ENCODE measurements at regions not wholly inside any gene's neighbourhood (a gene's known extent, or its start where the extent isn't known, plus 50 kb on each side); places are given as distances from the start of the nearest gene placed in this dataset.

- peak; percentile 75 for DNase-seq
- intact Hi-C loops (cut with DNase I; ENCODE audit: low total_unique reads) = loop anchor here (10.0 kb wide), 1 partner anchor 550 kb away; no protein-coding TSS in a partner anchor
- no peak overlapping the region for H3K4me3 ChIP-seq
- WGBS, 5 donors = 97 to 100% (median 97%) methylated on average over 9 to 39 of the region's 39 CpGs
- no peak overlapping the region for H3K27ac ChIP-seq
- TF ChIP-seq POLR2A (IDR thresholded peaks at IDR 0.05) (no peak), CTCF (IDR thresholded peaks at IDR 0.05 in 8 of 11, conservative IDR thresholded peaks at IDR 0.05 in 3 of 11) (no peak), POLR2AphosphoS5 (IDR thresholded peaks at IDR 0.05) (no peak)
- peaks cover 0 to 3% (median 0%) of the 10 kb centered on the region in 6 donors for H3K4me1 ChIP-seq
- peaks cover 0 to 17% (median 7%) of the 10 kb centered on the region in 6 donors for H3K36me3 ChIP-seq
- no peaks in the 10 kb centered on the region for H3K27me3 ChIP-seq (replicated peaks in 1 of 7)
- H3K9me3 ChIP-seq = peaks cover 0 to 17% (median 8%) of the 10 kb centered on the region in 8 donors
Measured at GRCh38 chr4:123114915-123115756, 192.7 kb upstream of the NUDT6 start.

GRCh38 chr4:123116412-123116811 lies 194.0 kb upstream of the NUDT6 start:
- DNase-seq = no peak
- H3K36me3 ChIP-seq = peaks cover 0 to 17% (median 7%) of the 10 kb centered on the region in 6 donors
- intact Hi-C loops (cut with DNase I; ENCODE audit: low total_unique reads) = loop anchor here (10.0 kb wide), 1 partner anchor 548 kb away; no protein-coding TSS in a partner anchor
- TF ChIP-seq POLR2A (IDR thresholded peaks at IDR 0.05) = no peak
- no peak for TF ChIP-seq POLR2AphosphoS5 (IDR thresholded peaks at IDR 0.05)
- no peak for TF ChIP-seq CTCF (IDR thresholded peaks at IDR 0.05 in 8 of 11, conservative IDR thresholded peaks at IDR 0.05 in 3 of 11)
- peaks cover 0 to 3% (median 0%) of the 10 kb centered on the region in 6 donors for H3K4me1 ChIP-seq
- no peak overlapping the region for H3K4me3 ChIP-seq
- 91 to 97% (median 96%) methylated on average over 1 of the region's 1 CpG for WGBS, 5 donors
- no peaks in the 10 kb centered on the region for H3K27me3 ChIP-seq (replicated peaks in 1 of 7)
- peaks cover 0 to 17% (median 8%) of the 10 kb centered on the region in 8 donors for H3K9me3 ChIP-seq
- H3K27ac ChIP-seq = no peak overlapping the region

GRCh38 chr4:123120473-123120872 lies 198.1 kb upstream of the NUDT6 start:
- intact Hi-C loops (cut with DNase I; ENCODE audit: low total_unique reads) = no loop called here
- Histone ChIP-seq H3K27me3 (replicated peaks in 1 of 7) (no peaks in the 10 kb centered on the region), H3K4me1 (peaks cover 0 to 3% (median 0%) of the 10 kb centered on the region in 6 donors), H3K4me3 (no peak overlapping the region), H3K27ac (no peak overlapping the region), H3K36me3 (no peaks in the 10 kb centered on the region), H3K9me3 (no peaks in the 10 kb centered on the region)
- 96 to 100% (median 100%) methylated on average over 1 of the region's 1 CpG for WGBS, 5 donors
- TF ChIP-seq POLR2AphosphoS5 (IDR thresholded peaks at IDR 0.05) (no peak), POLR2A (IDR thresholded peaks at IDR 0.05) (no peak), CTCF (IDR thresholded peaks at IDR 0.05 in 8 of 11, conservative IDR thresholded peaks at IDR 0.05 in 3 of 11) (no peak)
- no peak for DNase-seq

- no peaks in the 10 kb centered on the region for H3K27me3 ChIP-seq (replicated peaks in 1 of 7)
- intact Hi-C loops (cut with DNase I; ENCODE audit: low total_unique reads) = no loop called here
- H3K36me3 ChIP-seq = no peaks in the 10 kb centered on the region
- no peak for DNase-seq
- H3K27ac ChIP-seq = no peak overlapping the region
- peaks cover 0 to under 1% (median 0%) of the 10 kb centered on the region in 6 donors for H3K4me1 ChIP-seq
- no peak for TF ChIP-seq POLR2A (IDR thresholded peaks at IDR 0.05)
- no peak for TF ChIP-seq POLR2AphosphoS5 (IDR thresholded peaks at IDR 0.05)
- TF ChIP-seq CTCF (IDR thresholded peaks at IDR 0.05 in 8 of 11, conservative IDR thresholded peaks at IDR 0.05 in 3 of 11) = no peak
- H3K9me3 ChIP-seq = no peaks in the 10 kb centered on the region
- H3K4me3 ChIP-seq = no peak overlapping the region
- WGBS, 5 donors = 85 to 95% (median 92%) methylated on average over 2 of the region's 2 CpGs
Measured at GRCh38 chr4:123121241-123121907, 199.0 kb upstream of the NUDT6 start.

All from spleen (tissue), 11 donors.